CD4-positive, alpha-beta T cell treated with Interferon alpha-2 for 1 hour (primary cell): ENCODE measurements at regions not wholly inside any gene's neighbourhood (a gene's known extent, or its start where the extent isn't known, plus 50 kb on each side); places are given as distances from the start of the nearest gene placed in this dataset.

Experiments used
- DNase-seq, 2 donors: peaks; one replicate each; pipeline ENCODE4 v3.0.0-alpha.2; 2020 to 2022

- no peak for DNase-seq
Observed at GRCh38 chr2:67663776-67664175, 266.6 kb downstream of the ETAA1 start.

DNA sequence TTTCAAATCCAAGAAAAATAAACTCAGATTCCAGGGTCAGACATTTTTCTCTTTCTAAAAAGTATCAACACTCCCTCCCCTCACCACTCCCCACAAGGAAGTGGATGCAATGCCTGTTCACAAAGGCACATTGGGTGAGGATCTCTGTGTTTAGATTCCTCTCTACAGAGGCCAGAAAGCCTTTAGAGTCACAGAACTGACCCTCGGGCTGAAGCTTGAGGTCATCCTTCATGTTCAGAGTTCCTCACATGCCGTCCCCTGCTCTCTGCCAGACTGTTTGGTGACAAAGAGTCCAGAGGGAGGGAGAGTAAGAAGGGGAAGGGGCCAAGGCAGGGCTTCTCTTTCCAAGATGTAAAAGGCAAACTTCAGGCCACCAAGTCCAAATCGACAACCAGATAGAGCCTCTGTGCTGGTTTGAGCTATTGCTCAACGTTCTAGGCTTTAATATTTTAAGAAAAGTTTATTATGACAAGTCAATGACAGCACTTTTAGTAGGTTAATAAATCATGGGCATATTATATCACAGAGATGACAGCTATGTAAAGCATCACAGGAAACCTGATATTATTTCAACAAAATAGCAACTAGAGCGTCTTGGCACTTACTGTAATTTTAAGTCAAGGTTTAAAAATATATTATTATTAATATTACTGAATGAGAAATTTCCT is 269.4 kb downstream of the ETAA1 start:
- DNase-seq: no peak

GRCh38 chr2:67667054-67667908 is 270.1 kb downstream of the ETAA1 start:
- no peak for DNase-seq

GRCh38 chr2:67668538-67668937 is 271.4 kb downstream of the ETAA1 start:
- no peak for DNase-seq

DNA sequence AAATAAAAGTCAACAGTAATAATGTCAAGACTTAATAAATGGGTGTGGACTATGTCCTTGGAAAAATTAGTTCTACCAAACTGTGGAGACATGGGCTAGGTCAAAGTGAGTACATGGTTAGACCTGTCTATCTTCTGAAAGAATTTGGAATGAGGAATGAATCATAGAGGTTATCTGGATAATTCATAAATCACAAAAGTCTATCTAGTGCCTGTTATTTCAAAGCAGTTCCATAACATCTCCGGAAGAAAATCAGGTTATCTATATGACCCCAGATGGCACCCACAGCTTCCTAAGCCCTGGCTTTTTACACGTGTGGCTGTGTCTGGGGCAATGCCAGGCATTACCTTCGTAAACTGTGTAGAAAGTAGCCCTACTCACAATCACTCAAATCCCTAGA is 272.0 kb downstream of the ETAA1 start:
- DNase-seq: no peak

DNA sequence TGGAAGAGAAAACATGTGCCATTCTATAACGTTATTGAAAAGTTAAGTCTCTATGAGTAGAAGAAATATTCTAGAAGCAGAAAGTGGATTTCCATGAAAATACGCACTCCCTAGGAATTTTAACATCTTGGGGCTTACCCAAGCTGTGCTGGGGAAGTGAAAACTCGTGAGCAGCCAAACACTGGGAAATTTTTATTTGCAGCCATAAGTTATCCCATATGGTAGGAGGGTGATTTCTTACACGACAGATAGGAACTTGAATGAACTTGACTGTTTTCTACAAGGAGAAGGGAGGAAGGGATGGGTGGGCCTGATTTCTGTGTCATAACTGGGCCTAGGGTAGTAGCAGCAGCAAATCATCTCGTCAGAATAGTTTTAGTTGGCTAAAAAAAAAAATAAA is 272.6 kb downstream of the ETAA1 start:
- DNase-seq: no peak

- DNase-seq: no peak
Observed at GRCh38 chr2:67670747-67671183, 273.6 kb downstream of the ETAA1 start.

DNA sequence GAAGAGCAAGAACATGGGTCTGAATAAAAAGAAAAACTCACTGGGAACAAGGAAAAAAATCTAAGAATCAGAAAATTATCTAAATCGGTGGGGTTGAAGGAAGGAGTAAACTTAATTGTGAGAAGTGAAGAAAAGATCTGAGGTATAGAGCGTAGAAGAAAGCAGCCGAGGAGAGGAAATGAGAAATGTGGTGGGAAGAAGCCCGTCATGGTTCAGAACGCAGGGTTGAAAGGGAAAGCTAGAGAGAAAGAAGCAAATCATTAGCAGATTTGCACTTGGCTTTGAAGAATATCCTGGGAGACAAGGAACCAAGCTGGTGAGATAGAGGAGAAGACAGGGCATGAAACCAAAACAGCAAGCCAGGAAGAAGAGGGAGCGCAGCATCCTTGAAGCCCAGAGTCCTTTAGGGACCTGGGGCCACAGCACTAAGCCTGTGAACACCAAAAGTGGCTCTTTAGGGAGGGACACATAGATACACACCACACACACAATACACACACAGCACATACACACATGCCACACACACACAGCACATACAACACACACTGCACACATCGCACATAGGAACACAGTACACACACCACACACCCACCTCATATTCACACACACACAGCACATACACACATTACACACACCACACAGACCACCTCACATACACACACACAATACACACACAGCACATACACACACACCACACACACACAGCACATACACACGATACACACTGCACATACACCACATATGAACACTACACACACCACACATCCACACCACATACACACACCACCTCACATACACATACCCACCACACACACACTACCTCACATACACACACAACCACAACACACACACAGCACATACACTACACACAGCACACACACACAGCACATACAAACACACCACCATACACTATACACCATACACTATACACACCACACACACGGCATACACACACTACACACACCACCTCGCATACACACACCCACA is 274.6 kb downstream of the ETAA1 start:
- no peak for DNase-seq

- DNase-seq: no peak
Observed at GRCh38 chr2:67674668-67675067, 277.5 kb downstream of the ETAA1 start.

DNA sequence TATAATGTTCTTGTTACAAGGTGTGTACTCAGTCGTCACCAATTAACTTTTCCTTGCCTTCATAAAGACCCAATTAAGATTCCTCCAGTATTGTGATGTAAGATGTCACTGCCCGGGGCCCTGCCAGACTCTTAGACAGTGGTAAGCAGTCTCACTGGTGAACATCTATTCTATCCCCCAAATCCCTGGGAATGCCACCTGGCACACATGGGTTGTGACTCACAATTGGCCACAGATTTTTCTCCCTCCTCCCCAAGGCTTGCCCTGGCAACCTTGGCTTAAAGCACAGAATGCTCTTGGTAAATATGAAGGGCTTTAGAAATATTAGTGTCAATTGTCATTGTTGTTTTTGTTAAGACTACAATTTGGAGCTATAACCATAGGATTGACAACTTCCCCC is 287.9 kb downstream of the ETAA1 start:
- DNase-seq: no peak

DNA sequence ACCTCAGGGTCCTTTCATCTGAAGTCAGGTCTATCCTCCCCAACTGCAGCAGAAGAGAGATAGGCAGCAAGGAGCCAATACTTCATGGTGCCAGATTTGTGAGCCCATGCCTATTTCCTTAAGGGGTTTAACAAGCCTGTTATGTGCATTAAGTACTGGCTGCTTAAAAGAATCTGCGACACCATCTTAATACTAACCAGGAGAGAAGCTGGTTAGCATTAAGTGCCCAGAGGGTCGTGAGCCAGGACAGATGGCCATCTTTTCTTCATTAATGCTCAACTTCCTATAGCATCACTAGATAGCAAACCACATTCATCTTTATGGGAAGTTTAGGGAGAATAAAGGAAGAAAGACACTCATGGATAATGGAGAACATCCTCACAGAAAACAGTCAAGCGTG is 289.1 kb downstream of the ETAA1 start:
- no peak for DNase-seq

GRCh38 chr2:67689186-67689585 is 292.1 kb downstream of the ETAA1 start:
- DNase-seq: peak in 1 of 2 donors; percentile 6

- no peak for DNase-seq
Observed at GRCh38 chr2:67689651-67690050, 292.5 kb downstream of the ETAA1 start.

DNA sequence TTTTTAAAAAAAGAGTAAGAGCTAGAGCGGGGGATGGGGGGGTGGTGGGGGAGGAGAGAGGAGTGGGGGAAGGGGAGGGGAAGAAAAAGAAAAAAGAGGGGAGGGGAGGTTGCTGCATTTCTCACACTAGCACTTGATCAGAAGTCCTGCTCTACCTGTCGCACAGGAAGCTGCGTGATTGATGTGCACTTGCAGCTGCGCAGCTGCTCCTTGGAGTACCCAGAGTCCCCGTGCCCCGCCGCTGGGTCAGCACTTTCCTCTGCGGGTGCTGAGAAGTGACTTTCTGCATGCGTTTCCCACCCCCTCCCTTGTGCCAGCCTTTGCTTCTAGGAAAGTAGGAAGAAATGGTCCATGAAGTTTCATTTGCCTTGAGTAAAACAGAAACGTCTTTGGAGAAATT is 297.3 kb downstream of the ETAA1 start:
- no peak for DNase-seq

GRCh38 chr2:67701011-67701410 is 303.9 kb downstream of the ETAA1 start:
- no peak for DNase-seq

DNA sequence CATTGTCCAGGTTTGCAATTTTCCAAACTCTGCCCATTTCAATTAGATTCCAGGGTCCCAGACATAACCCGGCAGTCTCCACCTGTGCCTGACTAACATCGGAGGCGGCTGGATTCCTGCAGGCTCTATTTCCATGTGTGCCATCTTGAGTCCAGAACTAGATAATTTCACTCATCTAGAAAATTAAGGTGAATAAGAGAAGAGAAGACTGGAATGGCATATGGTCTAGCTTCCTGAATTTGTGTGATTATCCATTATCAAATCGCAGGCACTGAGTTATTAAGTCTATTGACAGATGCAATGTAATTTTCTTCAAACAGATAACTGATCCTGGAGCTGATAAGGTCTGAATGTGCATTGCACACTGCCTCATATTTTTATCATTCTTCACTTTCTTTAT is 305.2 kb downstream of the ETAA1 start:
- DNase-seq: no peak

DNA sequence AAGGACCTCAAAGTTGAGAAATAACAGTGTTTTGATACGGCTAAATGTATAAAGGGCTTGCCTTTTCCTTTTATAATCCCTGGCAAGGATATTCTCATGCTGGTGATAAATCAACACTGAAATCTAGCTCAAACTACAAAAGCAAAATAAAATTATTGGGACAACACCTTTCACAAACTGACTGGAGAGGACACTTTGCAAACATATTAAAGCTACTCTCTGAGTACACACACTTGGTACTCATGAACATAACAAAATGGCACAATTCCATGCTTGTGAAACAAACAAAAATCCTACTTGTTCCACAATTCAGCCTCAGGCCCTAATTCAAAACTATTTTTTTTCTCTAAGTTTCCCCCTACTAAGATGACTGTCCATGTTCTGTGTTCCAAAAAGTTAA is 305.8 kb downstream of the ETAA1 start:
- no peak for DNase-seq

- no peak for DNase-seq
Observed at GRCh38 chr2:67706082-67706481, 308.9 kb downstream of the ETAA1 start.

DNA sequence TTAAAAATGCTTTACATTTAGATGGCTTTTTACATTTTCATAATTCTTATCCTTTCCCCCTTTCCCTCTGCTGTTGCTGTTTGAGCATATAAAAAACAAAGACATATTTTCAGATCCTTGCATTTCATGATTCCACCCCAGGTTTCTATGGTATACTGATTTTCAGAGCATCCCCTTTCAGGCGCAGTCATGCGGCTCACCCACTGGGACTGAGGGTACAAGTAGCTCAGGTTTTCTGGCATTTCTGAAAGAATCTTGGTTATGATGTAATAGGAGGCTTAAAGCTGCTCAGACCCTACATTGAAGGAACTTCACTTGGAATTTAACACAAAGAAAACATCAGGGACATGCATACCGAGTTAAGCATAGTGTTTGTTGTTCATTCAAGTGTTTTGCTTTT is 310.8 kb downstream of the ETAA1 start:
- no peak for DNase-seq

DNA sequence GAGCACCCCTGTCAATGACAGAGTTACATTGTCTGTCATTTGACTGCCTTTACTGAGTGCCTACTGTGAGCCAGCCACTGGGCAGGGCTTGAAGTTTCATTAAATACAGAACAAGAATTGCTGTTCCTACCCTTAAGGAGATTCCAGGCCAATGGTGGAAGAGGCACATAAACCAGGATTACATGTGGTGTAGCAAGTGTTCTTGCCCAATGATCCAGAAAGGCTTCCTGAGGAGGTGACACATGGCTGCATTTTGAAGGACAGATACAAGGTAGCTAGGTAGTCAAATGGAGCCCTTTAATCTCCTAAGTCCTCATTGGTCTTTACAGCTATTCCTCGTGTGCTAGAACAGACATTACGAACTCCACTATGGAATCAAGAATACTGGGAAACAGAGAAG is 312.7 kb downstream of the ETAA1 start:
- no peak for DNase-seq

- DNase-seq: no peak
Observed at GRCh38 chr2:67712484-67712883, 315.4 kb downstream of the ETAA1 start.

DNA sequence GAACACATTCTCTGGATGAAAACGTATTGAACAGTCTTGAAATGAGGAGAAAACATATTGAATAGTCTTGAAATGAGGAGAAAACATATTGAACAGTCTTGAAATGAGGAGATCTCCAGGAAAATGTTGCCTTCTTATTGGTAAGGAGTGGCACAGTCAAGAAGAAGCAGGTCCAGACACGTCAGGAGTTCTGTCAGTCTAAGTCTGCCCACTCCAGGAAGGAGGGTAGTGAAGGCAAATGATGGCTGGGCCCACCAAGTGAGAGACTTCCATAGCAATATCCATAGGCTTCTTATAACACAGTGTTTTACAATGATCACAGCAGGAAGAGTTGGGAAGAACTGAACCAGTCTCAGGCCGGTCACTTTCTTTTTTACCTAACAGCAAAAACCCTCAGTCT is 316.2 kb downstream of the ETAA1 start:
- DNase-seq: no peak

DNA sequence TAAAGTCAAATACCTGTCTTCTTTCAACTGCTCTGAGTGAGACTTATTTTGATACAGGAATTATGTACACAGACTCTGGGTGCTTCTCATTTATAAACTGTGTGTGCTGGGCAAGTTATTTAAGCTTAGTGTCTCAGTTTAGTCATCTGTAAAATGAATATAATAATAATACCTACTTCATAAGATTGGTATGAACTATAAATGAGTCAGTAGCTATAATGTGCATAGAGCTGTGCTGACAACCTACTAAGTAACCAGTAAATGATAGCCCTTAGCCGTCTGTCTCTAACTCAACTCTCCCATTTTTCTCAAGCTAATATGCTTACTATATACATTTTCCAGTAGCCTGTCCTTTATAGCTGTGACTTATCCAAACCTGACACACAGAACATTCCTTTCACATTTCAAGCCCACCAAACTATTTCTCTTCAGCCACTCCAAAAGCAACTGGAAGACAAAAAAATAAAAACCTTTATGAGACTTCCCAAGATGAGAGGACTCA is 319.8 kb downstream of the ETAA1 start:
- no peak for DNase-seq
